Esophagus muscularis mucosa (tissue), 2 donors: ENCODE measurements at regions not wholly inside any gene's neighbourhood (a gene's known extent, or its start where the extent isn't known, plus 50 kb on each side); places are given as distances from the start of the nearest gene placed in this dataset.
"Not testable (repeated sequence)": the region's sequence is repeated elsewhere in the genome, so short reads cannot be mapped to it uniquely, and the experiment has no call there.

Source experiments
- EP300 ChIP-seq: sonication (generic); formaldehyde crosslinking; IDR thresholded peaks from one replicate; pipeline ENCODE4 v1.6.1; 2017; ENCODE audit warnings: antibody characterized with exemption
- POLR2A ChIP-seq: fragments of 450-650 bp; IDR thresholded peaks from one replicate; pipeline ENCODE4 v1.6.1; 2017; ENCODE audit warnings: antibody characterized with exemption, moderate library complexity, mild to moderate bottlenecking, low read depth

DNA sequence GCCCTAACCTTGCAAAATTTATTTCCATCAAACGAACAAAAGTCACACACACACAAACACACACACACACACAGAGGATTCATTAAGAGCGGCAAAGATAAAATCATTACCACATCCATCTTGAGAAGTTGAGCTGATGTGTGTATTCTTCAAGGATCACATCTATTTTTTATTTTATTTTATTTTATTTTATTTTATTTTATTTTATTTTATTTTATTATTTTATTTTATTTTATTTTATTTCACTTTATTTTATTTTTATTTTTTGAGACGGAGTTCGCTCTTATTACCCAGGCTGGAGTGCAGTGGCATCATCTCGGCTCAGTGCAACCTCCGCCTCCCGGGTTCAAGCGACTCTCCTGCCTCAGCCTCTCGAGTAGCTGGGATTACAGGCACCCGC lies 71.3 kb upstream of the SHOX start:
- not testable (repeated sequence) for TF ChIP-seq EP300, POLR2A
